Activated CD4-positive, alpha-beta T cell treated with anti-CD3 and anti-CD28 coated beads, Interleukin-2, Interleukin-4, amounts not matched to agents 100 ng/mL and 50 ng/mL, durations not matched to agents 16 hours and 8 hours (primary cell): ENCODE measurements at regions not wholly inside any gene's neighbourhood (a gene's known extent, or its start where the extent isn't known, plus 50 kb on each side); places are given as distances from the start of the nearest gene placed in this dataset.
"Not testable (repeated sequence)": the region's sequence is repeated elsewhere in the genome, so short reads cannot be mapped to it uniquely, and the experiment has no call there.

Experiments
- DNase-seq: peaks from one replicate; pipeline ENCODE4 v3.0.0-alpha.2; 2020; ENCODE audit warnings: low spot score

DNA sequence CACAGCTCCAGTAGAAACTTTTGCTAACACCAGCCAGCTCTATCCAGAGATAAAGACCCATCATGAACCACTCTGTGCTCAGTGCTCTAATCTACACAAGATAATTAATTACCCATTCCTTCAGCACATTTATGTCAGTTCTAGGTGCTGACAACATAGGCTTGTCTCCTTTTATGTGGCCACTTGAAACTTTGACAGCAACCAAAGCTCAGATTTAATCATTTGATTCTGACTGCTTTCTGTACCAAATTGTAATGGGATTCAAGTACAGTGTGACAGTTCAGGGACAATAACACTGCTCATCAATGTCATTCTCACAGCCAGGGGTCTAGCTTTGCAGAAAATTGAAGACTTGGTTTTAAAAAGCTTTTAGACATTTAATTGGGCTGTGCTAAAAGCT lies 266.6 kb downstream of the KCTD12 start:
- no peak for DNase-seq

DNA sequence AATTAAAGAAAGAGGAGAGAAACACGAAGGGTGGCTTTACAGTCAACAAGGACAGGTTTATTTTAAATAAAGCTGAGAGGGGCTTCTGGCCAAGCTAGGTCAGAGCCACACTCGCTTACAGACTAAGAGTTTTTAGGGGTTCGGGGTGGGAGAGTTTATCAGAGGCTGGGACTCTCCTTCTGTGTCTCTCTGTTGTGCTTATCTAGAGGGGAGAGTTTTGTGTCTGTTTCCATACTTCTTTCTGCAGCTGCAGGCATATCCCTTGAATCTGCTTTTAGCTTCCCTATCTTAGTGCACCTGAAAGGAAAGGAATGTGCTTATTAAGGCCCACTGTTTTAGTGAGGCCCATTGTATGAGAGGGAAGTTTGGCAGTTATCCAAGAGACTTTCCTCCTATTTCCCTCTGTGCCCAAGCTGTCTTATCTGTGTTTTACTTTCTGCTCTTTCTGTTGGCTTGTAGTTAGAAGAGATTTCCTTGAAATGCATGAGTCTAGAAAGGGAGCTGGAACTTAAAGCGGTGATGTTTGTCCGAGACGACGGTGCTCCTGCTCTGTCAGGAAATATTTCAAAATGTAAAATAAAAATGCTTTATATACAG lies 275.3 kb downstream of the KCTD12 start:
- no peak for DNase-seq

DNA sequence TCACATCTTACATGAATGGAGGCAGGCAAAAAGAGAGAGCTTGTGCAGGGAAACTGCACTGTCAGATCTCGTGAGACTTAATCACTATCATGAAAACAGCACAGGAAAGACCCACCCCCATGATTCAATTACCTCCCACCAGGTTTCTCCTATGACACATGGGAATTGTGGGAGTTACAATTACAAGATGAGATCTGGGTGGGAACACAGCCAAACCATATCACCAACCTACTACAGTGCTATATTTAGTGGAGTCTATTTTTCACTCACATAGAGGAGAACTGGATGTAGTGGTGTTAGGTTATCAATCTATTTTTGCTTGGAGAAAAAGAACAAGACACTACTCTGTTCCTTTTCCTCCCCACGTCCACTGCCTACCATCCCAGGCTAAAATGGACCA lies 276.6 kb downstream of the KCTD12 start:
- DNase-seq = no peak

DNA sequence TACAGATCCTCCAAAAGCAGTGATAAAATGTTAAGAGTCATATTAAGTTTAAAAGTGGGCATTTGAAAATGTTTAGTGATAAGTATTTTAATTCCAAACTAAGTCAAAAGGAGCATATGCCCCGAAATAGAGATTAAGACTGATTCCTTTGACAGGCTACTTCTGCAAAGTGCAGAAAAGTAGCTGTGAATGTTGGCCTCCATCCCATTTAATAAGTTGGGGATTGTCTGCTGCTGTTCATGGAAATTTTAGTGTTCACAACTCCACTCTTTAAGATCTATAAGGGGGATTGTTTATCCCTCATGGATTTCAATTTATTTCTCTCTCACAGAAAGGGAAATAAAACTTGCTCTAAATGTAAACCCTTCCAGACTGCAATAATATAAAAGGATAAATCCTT lies 278.3 kb downstream of the KCTD12 start:
- DNase-seq = no peak

DNA sequence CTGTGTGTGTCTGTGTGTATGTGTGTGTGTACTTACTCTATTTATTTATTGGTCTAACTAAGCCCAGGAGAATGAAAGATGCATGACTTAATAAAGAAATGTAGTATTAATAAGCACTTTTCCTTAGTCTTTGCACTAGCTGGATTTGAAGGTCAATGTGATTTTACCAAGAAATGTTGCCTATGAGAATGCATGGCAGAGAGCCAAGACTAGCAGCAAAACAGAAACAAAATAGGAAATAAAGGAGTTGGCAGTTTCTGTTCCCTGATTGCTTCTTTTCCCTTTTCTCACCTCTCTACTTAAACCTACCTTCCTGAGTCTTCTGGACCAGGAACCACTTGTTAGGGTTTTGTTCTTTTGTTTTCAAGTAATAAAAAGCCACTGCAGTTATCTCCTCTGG lies 286.1 kb downstream of the KCTD12 start:
- no peak for DNase-seq

DNA sequence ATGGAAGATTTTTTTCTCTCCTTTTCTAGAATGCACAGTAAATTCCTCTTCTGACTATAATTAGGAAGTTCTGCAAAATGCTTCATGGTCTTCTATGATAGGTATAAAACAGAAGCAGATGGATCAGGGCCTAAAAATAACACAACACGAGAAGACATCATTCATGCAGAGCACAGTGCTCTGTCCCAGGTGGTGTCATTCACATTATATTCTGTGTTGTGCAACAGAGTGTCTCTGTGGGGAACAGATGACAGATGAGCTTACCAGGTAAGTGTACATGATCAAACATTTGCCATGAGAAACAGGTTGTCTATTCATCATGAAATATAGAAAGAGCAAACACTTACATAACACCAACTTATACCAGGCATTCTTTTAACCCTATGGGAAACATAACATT lies 288.3 kb downstream of the KCTD12 start:
- DNase-seq = no peak

DNA sequence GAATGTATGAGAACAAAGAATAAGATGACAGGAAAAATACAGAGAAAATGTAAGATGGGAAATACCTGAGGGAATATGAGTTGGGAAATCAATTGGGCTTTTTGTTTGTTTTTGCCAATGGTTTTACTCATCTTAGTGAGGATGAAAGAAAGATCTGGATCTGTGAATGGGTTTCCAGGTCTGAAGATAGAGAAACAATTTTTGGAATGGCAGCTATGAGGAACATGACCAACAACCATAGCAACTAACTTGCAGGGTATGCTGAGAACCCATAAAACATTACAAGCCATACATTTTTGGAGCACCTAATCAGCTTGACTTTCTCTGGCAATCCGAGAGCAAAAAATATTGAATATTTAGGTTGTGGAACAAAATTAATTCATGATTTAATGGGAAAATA lies 290.0 kb downstream of the KCTD12 start:
- no peak for DNase-seq

DNA sequence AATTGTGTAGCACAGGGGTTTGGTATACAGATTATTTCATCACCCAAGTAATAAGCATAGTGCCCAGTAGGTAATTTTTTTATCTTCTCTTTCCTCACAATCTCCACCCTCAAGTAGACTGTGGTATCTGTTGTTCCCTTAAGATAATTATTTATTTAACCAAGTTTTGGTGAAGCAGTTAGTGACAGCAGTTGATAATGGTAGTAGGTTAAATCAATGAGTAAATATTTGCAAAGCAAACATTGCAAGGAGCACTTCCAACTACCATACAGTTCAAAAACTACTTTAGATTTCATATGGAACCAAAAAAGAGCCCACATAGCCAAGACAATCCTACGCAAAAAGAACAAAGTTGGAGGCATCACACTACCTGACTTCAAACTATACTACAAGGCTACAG lies 291.8 kb downstream of the KCTD12 start:
- DNase-seq = no peak

DNA sequence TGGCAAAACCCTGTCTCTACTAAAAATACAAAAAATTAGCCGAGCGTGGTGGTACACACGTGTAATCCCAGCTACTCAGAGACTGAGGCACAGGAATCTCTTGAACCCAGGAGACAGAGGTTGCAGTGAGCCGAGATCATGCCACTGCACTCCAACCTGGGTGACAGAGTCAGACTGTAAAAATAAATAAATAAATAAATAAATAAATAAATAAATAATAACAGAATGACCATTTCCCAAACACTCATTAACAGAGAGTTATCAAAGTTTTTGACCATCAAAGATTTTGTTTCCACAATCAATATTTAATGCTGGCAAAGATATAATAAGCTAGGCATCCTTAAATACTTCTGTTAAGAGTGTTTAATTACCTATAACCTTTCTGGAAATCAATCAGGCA lies 299.4 kb downstream of the KCTD12 start:
- DNase-seq = no peak

DNA sequence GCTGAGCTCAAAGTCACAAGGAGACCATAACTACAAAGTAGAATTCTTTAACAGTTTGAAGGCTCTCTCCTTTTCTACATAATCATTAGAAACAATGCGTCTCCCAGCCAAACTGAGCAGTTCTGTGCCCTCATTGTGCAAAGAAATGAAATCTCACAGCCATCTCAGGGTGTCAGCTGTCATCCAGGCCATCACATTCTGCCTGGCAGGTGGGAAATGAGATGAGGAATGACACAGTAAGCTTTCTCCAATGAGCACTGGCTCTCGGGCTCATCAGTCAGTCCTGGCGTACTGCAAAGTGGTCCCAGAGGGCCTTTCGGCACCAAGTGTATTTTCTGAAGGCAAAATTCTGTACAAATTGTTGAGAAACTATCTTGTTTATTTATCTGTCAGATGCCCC lies 306.5 kb downstream of the KCTD12 start:
- DNase-seq = no peak

DNA sequence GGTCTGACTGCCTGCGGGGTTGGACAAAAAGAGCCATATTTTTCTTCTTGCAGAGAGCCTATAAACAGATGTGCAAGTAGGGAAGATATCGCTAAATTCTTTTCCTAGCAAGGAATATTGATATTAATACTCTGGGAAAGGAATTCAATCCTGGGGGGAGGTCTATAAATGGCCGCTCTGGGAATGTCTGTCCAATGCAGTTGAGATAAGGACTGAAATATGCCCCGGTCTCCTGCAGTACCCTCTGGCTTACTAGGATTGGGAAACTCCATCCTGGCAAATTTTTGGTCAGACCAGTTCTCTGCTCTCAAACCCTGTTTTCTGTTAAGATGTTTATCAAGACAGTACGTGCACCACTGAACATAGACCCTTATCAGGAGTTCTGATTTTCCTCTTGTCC lies 310.6 kb downstream of the KCTD12 start:
- DNase-seq = not testable (repeated sequence)

DNA sequence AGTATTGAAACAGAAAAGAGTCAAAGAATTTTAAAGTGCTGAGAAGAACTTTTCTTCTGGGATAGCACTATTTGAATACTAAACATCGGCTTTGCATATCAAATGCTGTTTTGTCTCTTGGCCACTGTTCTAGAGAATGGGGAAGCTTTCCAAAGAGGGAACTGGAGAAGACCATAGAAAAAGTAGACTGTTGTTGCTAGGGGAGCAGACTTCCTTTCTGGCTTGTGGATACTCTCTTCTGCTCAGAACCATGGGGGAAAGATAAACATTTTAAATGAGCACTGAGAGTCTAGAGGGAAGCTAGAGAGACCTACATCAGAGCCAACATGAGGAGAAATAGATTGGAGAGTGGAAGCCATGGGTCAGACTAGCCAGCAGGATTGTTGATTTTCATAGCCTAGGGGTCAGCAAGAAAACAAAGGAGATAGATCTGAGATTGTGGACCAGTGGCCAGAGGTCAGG lies 315.7 kb downstream of the KCTD12 start:
- DNase-seq = no peak

DNA sequence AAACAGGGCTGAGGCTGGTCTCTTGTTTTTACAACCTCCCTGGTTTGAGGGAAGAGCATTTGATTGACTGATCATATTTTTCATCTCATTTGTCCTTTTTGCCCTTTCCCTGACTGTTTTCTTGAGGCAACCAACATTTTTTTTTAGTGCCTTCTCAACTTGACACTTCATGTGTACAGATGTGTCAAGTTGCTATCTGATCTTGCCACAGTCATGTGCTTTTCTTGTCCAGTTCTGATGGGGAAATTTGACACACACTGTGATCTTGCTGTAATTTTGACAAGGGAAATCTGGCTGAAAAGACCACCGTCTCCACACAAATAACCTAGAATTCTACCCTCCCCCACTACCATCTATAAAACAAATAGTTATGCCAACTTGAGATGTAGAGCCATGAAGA lies 329.6 kb downstream of the KCTD12 start:
- no peak for DNase-seq

DNA sequence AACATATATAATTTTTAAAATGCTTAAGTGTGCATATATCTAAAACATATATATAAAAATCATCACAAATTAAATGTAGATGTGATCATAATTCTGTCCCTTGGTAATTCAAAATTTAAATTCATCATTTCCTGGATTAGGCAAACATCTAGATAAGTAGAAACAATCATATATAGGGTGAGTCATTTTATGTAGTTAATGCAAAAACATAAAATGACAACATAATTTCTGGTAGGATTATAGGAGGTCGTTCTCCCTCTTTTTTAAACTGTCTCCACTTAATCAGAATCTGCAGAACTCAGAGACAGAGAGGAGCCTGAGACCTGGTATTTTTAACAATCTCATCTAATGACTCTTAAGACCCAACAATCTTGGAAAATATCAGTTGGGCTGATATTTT lies 333.4 kb downstream of the KCTD12 start:
- no peak for DNase-seq

DNA sequence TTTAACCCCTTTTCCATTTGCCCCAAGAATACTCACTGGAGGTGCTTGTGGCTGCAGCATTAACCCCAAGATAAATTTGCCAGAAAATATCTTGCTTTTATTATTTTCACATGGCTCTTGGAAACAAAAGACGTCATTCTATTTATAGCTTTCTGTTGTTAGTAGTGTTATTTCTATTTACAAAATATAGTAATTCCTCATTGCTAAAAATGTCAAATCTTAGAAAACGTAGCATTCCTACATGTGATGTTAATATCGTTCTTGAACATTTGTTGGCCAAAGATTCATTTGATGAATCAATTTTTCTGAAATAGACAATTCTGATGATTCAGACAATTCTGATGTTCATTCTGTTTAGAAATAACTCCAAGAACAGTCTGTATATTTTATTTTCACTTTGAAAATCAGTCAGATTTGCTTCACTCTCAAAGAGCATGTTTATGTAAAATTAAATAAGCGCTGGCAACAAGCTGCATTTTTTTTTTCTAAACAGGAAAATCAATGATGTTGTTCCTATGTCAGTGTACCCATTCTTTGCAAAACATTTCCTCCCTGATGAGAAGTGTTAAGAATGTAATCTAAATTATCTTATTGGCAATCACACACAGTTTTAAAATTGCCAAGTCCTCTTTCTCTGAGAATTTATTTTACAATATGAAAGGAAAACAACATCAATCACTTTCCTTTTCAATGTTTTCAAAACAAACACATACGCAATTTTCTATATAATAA lies 334.0 kb downstream of the KCTD12 start:
- DNase-seq = no peak

DNA sequence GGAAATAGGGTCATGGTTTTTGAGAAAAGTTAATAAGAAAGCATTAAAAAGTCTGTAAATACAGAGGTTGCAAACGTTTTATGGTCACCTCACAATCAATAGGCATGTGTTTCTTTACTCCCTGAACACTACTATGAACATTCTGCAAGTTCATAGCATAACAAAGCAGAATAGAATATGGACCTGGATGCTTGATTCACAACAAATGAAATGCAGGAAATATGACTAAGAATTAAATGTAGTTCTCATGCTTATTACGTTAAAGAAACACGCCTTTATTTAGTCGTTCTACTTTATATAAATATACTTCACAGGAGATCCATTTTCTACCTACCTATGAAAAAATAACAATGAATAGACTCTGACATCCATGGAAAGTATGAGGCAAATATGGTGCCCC lies 344.0 kb downstream of the KCTD12 start:
- no peak for DNase-seq

DNA sequence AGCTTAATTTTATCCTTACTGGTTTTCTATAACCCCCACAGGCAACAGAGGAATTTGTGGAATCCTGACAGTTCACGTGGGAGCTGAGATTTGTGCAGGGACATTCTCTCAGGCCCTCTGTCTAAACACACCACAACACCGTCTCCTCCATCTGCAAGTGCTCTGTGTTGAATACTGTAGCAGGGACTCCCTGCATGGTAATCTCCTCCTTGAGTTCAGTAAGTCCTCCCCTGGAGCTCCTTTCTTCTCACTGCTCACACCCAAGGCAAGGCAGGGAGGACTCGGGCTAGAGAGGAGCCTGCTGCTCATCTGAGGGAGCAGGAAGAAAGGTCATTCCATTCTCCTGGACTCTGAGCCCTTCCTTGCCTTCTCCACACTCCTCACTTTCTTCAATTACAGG lies 348.2 kb downstream of the KCTD12 start:
- no peak for DNase-seq

DNA sequence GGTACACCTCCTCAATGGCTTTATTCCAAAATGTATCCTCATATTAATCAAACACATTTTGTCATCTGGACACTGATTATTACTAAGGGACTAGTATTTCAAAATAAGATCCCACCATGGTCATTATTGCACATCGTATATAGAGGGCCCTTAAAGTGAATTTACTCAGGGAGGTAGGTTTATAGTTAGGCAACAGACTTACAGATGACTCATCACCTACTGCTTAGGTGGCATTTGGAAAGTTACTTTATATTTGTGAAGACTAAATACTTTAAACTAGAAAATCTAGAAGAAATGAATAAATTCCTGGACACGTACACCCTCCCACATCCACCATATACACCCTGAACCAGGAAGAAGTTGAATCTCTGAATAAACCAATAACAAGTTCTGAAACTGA lies 353.0 kb downstream of the KCTD12 start:
- DNase-seq = no peak

DNA sequence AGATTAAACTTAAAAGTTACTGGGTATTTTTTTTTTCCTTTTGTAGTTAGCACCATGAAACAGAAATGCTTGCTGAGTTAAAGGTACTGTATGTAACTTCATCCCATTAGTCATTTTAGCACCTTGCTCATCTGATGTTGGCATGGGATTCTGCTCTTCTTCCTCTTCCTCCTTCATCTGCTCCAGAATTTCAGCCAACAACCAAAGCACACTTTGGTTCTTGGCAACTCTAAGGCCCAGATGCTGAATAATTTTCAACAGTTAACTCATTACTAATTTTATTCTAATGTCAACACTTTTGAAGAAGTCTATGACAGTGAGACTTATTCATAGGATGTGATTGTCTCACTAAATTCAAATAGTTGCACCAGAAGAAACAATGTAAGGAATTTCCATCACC lies 359.2 kb downstream of the KCTD12 start:
- DNase-seq = no peak

DNA sequence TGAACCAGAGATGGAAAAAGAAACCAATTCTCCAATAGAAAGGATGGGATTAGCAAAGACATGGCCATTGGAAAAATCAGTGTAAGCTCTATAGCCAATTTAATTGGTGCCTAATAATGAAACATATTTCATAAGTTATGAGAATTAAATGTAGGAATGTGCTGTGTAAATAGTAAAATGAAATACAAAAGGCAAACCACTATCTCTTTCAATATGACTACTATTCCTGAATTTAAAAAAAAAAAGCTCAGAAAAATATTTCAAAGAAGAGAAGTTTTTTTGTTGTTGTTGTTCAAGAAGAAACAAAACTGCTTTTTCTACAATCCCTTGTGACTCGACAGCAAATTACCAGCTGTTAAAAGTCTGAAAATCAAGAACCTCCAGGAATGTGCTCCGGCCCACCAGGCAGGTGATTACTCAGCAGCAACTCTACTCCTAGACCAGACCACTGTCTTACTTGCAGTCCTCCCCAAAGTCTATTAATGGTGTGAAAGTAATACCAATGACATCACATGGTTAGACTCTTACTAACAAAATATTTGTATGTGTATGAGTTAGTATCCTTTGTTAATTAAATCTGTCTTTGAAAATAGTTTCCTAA lies 362.4 kb downstream of the KCTD12 start:
- no peak for DNase-seq

DNA sequence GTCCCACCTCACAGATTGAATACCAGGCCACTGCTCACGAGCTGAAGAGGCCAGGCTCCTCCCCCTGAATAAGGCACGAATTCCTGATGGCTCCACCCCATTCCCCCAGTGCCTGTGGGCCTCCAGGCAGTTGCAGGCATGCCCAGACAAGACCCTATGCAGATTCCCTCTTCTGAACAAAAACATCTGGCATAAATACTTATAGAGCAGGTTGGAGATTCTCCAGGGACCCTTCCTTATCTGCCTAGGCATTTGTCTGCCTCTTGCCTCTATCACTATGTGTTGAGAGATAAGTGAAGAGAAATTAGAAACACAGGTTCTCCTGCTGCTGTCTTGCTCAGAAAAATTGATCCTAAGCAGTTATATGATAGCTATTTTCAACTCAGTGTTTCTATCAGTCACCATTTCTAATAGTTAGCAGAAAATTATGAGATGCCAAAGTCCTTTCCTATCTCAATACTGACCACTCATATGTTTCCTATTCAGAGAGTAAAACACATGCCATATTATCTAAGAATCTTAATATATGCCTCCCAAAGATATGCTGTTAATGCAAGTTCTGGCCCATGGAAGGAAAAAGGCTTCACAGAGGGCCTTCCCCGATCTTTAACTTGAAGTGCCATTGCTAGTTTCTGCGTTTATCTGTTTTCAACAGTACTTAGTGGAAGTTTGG lies 364.0 kb downstream of the KCTD12 start:
- no peak for DNase-seq

DNA sequence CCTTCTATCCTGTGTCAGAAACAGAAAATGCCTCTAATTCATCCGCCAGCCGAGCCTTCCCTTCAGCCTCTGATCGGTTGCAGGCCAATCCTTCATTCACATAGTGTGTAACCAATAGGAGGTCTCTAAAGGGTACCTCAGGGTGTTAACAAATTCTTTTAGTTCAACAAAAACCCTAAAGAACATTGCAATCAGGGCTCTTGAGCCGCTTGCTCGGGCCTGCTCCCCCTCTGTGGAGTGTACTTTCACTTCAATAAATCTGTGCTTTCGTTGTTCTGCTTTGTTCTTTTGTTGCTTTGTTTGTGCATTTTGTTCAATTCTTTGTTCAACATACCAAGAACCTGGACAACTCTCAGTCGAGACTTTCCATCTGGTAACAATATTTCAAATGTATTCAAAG lies 366.5 kb downstream of the KCTD12 start:
- DNase-seq = no peak

DNA sequence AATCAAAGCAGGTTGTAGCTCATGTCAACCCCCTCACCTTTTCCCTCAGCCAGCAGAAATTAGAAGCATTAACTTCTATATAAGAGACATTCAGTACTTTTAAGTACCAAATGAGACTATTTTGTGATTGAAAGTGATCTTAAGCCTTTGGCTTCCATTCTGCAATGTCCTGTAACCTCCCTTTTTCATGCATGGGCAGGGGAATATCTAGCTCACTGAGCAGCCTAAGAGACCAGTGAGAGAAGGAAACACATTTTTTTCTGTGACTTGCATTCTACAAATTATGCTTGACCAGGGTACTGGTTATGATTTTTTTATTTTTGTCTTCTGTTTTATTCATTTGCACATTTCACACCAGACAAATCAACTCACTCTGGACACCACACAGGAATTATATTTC lies 369.6 kb downstream of the KCTD12 start:
- DNase-seq = no peak
